ENCODE measurements at regions not wholly inside any gene's neighbourhood (a gene's known extent, or its start where the extent isn't known, plus 50 kb on each side); places are given as distances from the start of the nearest gene placed in this dataset.
"Not testable (repeated sequence)": the region's sequence is repeated elsewhere in the genome, so short reads cannot be mapped to it uniquely, and the experiment has no call there.

- not testable (repeated sequence) for TF ChIP-seq PBX3 (IDR thresholded peaks at IDR 0.05); CTCF (IDR thresholded peaks at IDR 0.05); EP300 (IDR thresholded peaks at IDR 0.05); POLR2A (IDR thresholded peaks at IDR 0.05; ENCODE audit: low read length); MAX (IDR thresholded peaks at IDR 0.05); RCOR1 (IDR thresholded peaks at IDR 0.05; ENCODE audit: low read depth, low read length); CEBPB (IDR thresholded peaks at IDR 0.05)
Measured at GRCh38 chr2:31683506-31683905, 102.8 kb upstream of the SRD5A2 start.

Measured in A549 (cell line).